Stomach (tissue), 8 donors: ENCODE measurements at regions not wholly inside any gene's neighbourhood (a gene's known extent, or its start where the extent isn't known, plus 50 kb on each side); places are given as distances from the start of the nearest gene placed in this dataset.

Experiments used
- DNase-seq, 2 donors: peaks; one replicate each; pipeline versions ENCODE4 v3.0.0 to v3.0.0-alpha.2; 2013 to 2019
- H3K27ac ChIP-seq, 5 donors: fragments of 200-600 bp in 4 of 5; sonication (generic) in 4 of 5; one replicate each; pipeline ENCODE4 v1.5.1; 2013 to 2019; ENCODE audit warnings: mild to moderate bottlenecking in 1 of 5, moderate library complexity in 1 of 5
- H3K27me3 ChIP-seq, 3 donors: fragments of 200-600 bp; sonication (generic); one replicate each; pipeline ENCODE4 v1.5.1; 2017 to 2019; ENCODE audit warnings: mixed run types in 1 of 3
- H3K36me3 ChIP-seq, 4 donors: fragments of 200-600 bp; sonication (generic); 1 replicate in 3 of 4; 2 replicates in 1 of 4; pipeline ENCODE4 v1.5.1; 2016 to 2019
- H3K4me1 ChIP-seq, 4 donors: fragments of 200-600 bp; sonication (generic); one replicate each; pipeline ENCODE4 v1.5.1; 2016 to 2019
- H3K4me3 ChIP-seq, 4 donors: fragments of 200-600 bp; sonication (generic) in 3 of 4; one replicate each; pipeline ENCODE4 v1.5.1; 2016 to 2019; ENCODE audit warnings: mild to moderate bottlenecking in 1 of 4
- H3K9me3 ChIP-seq, 4 donors: fragments of 200-600 bp; sonication (generic); one replicate each; pipeline ENCODE4 v1.5.1; 2016 to 2019
- CTCF ChIP-seq, 7 experiments: fragments of 450-650 bp in 4 of 7; fragments of 200-600 bp in 3 of 7; sonication (generic) in 3 of 7; IDR thresholded peaks; one replicate each; pipeline ENCODE4 v1.5.1; 2016 to 2019; ENCODE audit warnings: antibody characterized with exemption in 7 of 7, control low read depth in 2 of 7, mild to moderate bottlenecking in 1 of 7
- EP300 ChIP-seq: sonication (generic); formaldehyde crosslinking; IDR thresholded peaks from one replicate; pipeline ENCODE4 v1.6.1; 2017; ENCODE audit warnings: antibody characterized with exemption
- POLR2A ChIP-seq, 4 donors: fragments of 450-650 bp; IDR thresholded peaks; one replicate each; pipeline ENCODE4 v1.6.1; 2016; ENCODE audit warnings: antibody characterized with exemption in 4 of 4, control low read depth in 2 of 4, mild to moderate bottlenecking in 1 of 4, moderate library complexity in 1 of 4
- POLR2AphosphoS5 ChIP-seq, 3 donors: sonication (generic); formaldehyde crosslinking; IDR thresholded peaks; one replicate each; pipeline ENCODE4 v1.6.1; 2016; ENCODE audit warnings: antibody characterized with exemption in 3 of 3
- WGBS, 5 donors: extraction: QIAGEN DNeasy Blood & Tissue Kit in 3 of 5; methylation state at CpG; one replicate each; pipeline versions ENCODE4 v1.1.5 to v1.1.7; 2013 to 2018; 5-methylcytosine and 5-hydroxymethylcytosine counted together
- intact Hi-C: fragments of 100-400 bp; cut with DNase I; formaldehyde crosslinking; loops from one replicate; pipeline ENCODE4 v1.15.1; 2023; ENCODE audit warnings: low total_unique reads
- donor health status: healthy with polysubstance abuse.
- donor health status: Bipolar disorder and iron deficiency.
- donor health status: healthy.

- no peaks in the 10 kb centered on the region for H3K36me3 ChIP-seq
- 71 to 87% (median 81%) methylated on average over 6 of the region's 6 CpGs for WGBS, 5 donors
- H3K27ac ChIP-seq, result no peak overlapping the region
- peaks cover 0 to 6% (median 4%) of the 10 kb centered on the region in 4 donors for H3K4me1 ChIP-seq
- DNase-seq, result no peak
- no peaks in the 10 kb centered on the region for H3K9me3 ChIP-seq
- no peak overlapping the region for H3K4me3 ChIP-seq
- intact Hi-C loops, result no loop called here
- peaks cover 0 to 9% (median 0%) of the 10 kb centered on the region in 3 donors for H3K27me3 ChIP-seq
- TF ChIP-seq POLR2AphosphoS5 (IDR thresholded peaks at IDR 0.05) (no peak), CTCF (IDR thresholded peaks at IDR 0.05) (no peak), EP300 (no peak), POLR2A (IDR thresholded peaks at IDR 0.05) (no peak)
Observed at GRCh38 chr7:34320412-34320811, 337.6 kb upstream of the NPSR1 start.

GRCh38 chr7:34320926-34321661 lies 336.9 kb upstream of the NPSR1 start:
- no peaks in the 10 kb centered on the region for H3K9me3 ChIP-seq
- H3K27me3 ChIP-seq, result peaks cover 0 to 9% (median 0%) of the 10 kb centered on the region in 3 donors
- peak; percentile 59 to 89 for DNase-seq
- H3K36me3 ChIP-seq, result no peaks in the 10 kb centered on the region
- intact Hi-C loops, result no loop called here
- peaks cover 0 to 6% (median 4%) of the 10 kb centered on the region in 4 donors for H3K4me1 ChIP-seq
- 15 to 22% (median 19%) methylated on average over 24 to 27 of the region's 27 CpGs for WGBS, 5 donors
- H3K4me3 ChIP-seq, result peak overlapping the region in 3 of 4 donors; percentile 1 to 31 (median 19)
- TF ChIP-seq EP300 (no peak), POLR2A (IDR thresholded peaks at IDR 0.05) (no peak), POLR2AphosphoS5 (IDR thresholded peaks at IDR 0.05) (no peak), CTCF (IDR thresholded peaks at IDR 0.05) (peak in 5 of 7 experiments; percentile 29 to 83 (median 66))
- no peak overlapping the region for H3K27ac ChIP-seq

- no peaks in the 10 kb centered on the region for H3K36me3 ChIP-seq
- peaks cover 0 to 12% (median 0%) of the 10 kb centered on the region in 3 donors for H3K27me3 ChIP-seq
- H3K9me3 ChIP-seq, result no peaks in the 10 kb centered on the region
- H3K4me1 ChIP-seq, result peaks cover 0 to 6% (median 4%) of the 10 kb centered on the region in 4 donors
- TF ChIP-seq POLR2AphosphoS5 (IDR thresholded peaks at IDR 0.05) (no peak), EP300 (no peak), CTCF (IDR thresholded peaks at IDR 0.05) (no peak), POLR2A (IDR thresholded peaks at IDR 0.05) (no peak)
- DNase-seq, result no peak
- intact Hi-C loops, result no loop called here
- no peak overlapping the region for H3K27ac ChIP-seq
- 72 to 76% (median 73%) methylated on average over 2 of the region's 2 CpGs for WGBS, 5 donors
- no peak overlapping the region for H3K4me3 ChIP-seq
Observed at GRCh38 chr7:34322841-34323240, 335.2 kb upstream of the NPSR1 start.

DNA sequence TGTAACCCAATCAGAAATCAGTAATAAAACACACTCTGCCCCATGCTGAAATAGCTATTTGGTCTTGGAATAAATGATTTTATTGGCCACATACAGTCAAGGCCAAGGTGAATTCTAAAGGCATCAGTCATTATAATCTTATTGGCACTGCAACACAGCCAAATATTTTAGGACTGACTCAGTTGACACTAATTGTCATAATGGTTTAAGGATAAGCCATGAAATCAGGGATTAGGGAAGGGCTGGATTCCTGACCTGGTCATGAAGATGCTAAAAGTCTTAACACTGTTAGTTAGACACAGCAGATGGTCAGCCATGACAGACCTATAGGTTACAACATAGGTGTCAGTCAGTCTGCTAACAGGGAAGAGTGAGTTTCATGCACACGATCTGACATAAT lies 330.3 kb upstream of the NPSR1 start:
- H3K4me1 ChIP-seq, result no peaks in the 10 kb centered on the region
- WGBS, 5 donors, result 72 to 100% (median 78%) methylated on average over 1 of the region's 1 CpG
- TF ChIP-seq POLR2AphosphoS5 (IDR thresholded peaks at IDR 0.05) (no peak), POLR2A (IDR thresholded peaks at IDR 0.05) (no peak), EP300 (no peak), CTCF (IDR thresholded peaks at IDR 0.05) (no peak)
- no peaks in the 10 kb centered on the region for H3K36me3 ChIP-seq
- no peak for DNase-seq
- no peak overlapping the region for H3K27ac ChIP-seq
- H3K27me3 ChIP-seq, result peaks cover 0 to 7% (median 0%) of the 10 kb centered on the region in 3 donors
- intact Hi-C loops, result no loop called here
- no peaks in the 10 kb centered on the region for H3K9me3 ChIP-seq
- H3K4me3 ChIP-seq, result no peak overlapping the region
